Endodermal cell (in vitro differentiated cells): ENCODE measurements at regions not wholly inside any gene's neighbourhood (a gene's known extent, or its start where the extent isn't known, plus 50 kb on each side); places are given as distances from the start of the nearest gene placed in this dataset.

Experiments
- DNase-seq: peaks from one replicate; pipeline ENCODE4 v3.0.0-alpha.2; 2017
- H3K27ac ChIP-seq: 2 replicates; pipeline ENCODE4 v1.5.1; 2013; ENCODE audit warnings: mild to moderate bottlenecking, low read depth, low read length, moderate library complexity
- H3K27me3 ChIP-seq: 2 replicates; pipeline ENCODE4 v1.6.1; 2013; ENCODE audit warnings: mild to moderate bottlenecking, low read length, moderate library complexity; ENCODE audit not compliant: insufficient read depth, control insufficient read depth, poor library complexity, severe bottlenecking
- H3K36me3 ChIP-seq: 2 replicates; pipeline ENCODE4 v1.7.0; 2013; ENCODE audit warnings: mild to moderate bottlenecking, low read length, moderate library complexity; ENCODE audit not compliant: control insufficient read depth, insufficient read depth
- H3K4me1 ChIP-seq: one replicate; pipeline ENCODE4 v1.7.0; 2013; ENCODE audit warnings: low read length; ENCODE audit not compliant: control insufficient read depth, insufficient read depth
- H3K4me3 ChIP-seq: 2 replicates; pipeline ENCODE4 v1.5.1; 2013; ENCODE audit warnings: mild to moderate bottlenecking, low read length, moderate library complexity
- H3K9ac ChIP-seq: 2 replicates; pipeline ENCODE4 v1.6.1; 2013; ENCODE audit warnings: mild to moderate bottlenecking, low read length, moderate library complexity; ENCODE audit not compliant: poor library complexity, severe bottlenecking; ENCODE audit errors: extremely low read depth
- H3K9me3 ChIP-seq: 2 replicates; pipeline ENCODE4 v1.6.1; 2013; ENCODE audit warnings: mild to moderate bottlenecking, low read length, moderate library complexity; ENCODE audit not compliant: control insufficient read depth
- H3K27ac Mint-ChIP-seq: 2 replicates; pipeline ENCODE4 v1.8.0; 2020; ENCODE audit warnings: mixed read lengths
- H3K27me3 Mint-ChIP-seq: 2 replicates; pipeline ENCODE4 v1.8.0; 2021; ENCODE audit warnings: mild to moderate bottlenecking, mixed read lengths; ENCODE audit not compliant: insufficient read depth
- H3K36me3 Mint-ChIP-seq: 2 replicates; pipeline ENCODE4 v1.8.0; 2020; ENCODE audit warnings: low read depth, mixed read lengths
- H3K4me1 Mint-ChIP-seq: 2 replicates; pipeline ENCODE4 v1.8.0; 2020; ENCODE audit warnings: mixed read lengths
- H3K4me3 Mint-ChIP-seq: 2 replicates; pipeline ENCODE4 v1.8.0; 2020; ENCODE audit warnings: mild to moderate bottlenecking, moderate library complexity, mixed read lengths
- H3K9me3 Mint-ChIP-seq: 2 replicates; pipeline ENCODE4 v1.8.0; 2020; ENCODE audit warnings: mild to moderate bottlenecking, mixed read lengths
- WGBS, 2 experiments: methylation state at CpG; one replicate each; pipeline versions ENCODE4 v1.1.5 to v1.1.7; 2013; ENCODE audit warnings: missing lambda C conversion rate in 2 of 2, mixed read lengths in 1 of 2; ENCODE audit not compliant: insufficient coverage in 1 of 2, insufficient read length in 1 of 2; 5-methylcytosine and 5-hydroxymethylcytosine counted together
- TF ChIP-seq, protein P1 (sequence below): fragments of 200-600 bp; sonication (generic); conservative IDR thresholded peaks from 2 replicates; pipeline ENCODE4 v1.5.0; 2021; ENCODE audit warnings: antibody characterized with exemption, mild to moderate bottlenecking

DNA sequence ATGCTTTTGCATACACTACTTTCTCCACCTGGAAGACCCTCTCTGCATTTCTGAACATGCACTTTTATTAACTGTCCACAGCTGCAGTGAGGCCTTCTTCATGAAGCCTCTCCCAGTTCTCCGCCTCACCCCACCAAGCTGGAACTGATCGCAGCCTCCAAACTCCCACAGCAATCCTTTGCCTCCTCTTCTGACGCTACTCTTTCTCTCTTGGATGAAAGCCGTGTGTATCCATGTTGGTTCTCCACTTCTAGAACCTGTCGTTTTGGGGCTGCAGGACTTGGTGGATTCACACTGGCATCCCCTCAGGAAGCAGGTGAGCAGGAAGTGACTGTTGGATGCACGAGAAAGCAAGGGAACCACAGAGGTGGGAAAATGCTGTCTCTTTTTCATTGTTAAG, 288.6 kb downstream of the MYCN start:
- Mint-ChIP-seq H3K9me3 (no peaks in the 10 kb centered on the region), H3K4me1 (peaks cover 4% of the 10 kb centered on the region), H3K27ac (no peak overlapping the region), H3K27me3 (no peaks in the 10 kb centered on the region), H3K36me3 (no peaks in the 10 kb centered on the region), H3K4me3 (no peak overlapping the region)
- Histone ChIP-seq H3K4me1 (no peaks in the 10 kb centered on the region), H3K9ac (no peak overlapping the region), H3K9me3 (no peaks in the 10 kb centered on the region), H3K4me3 (no peak overlapping the region), H3K36me3 (no peaks in the 10 kb centered on the region), H3K27ac (no peak overlapping the region), H3K27me3 (no peaks in the 10 kb centered on the region)
- TF ChIP-seq, protein P1, sequence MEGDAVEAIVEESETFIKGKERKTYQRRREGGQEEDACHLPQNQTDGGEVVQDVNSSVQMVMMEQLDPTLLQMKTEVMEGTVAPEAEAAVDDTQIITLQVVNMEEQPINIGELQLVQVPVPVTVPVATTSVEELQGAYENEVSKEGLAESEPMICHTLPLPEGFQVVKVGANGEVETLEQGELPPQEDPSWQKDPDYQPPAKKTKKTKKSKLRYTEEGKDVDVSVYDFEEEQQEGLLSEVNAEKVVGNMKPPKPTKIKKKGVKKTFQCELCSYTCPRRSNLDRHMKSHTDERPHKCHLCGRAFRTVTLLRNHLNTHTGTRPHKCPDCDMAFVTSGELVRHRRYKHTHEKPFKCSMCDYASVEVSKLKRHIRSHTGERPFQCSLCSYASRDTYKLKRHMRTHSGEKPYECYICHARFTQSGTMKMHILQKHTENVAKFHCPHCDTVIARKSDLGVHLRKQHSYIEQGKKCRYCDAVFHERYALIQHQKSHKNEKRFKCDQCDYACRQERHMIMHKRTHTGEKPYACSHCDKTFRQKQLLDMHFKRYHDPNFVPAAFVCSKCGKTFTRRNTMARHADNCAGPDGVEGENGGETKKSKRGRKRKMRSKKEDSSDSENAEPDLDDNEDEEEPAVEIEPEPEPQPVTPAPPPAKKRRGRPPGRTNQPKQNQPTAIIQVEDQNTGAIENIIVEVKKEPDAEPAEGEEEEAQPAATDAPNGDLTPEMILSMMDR = no peak
- no peak for DNase-seq
- WGBS, 2 experiments = 88% methylated on average over 4 to 6 of the region's 6 CpGs

DNA sequence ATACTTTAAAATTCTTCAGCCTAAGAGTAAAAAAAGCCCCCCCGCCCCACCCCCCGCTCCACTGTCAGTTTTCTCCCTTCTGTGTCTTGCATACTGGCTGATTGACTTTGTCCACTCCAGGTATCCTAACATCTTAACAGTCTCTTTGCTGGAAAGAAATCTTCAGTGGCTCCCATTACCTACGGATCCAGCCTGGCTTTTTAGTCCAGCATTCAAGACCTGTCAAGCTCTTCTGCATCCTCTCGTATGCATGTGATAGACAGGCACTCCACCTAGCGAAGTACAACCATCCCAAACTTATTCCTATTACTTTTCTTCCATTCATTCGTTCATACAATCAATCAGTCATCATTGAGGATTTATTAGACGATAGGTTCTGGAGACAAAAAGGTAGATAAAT, 288.1 kb downstream of the MYCN start:
- H3K27me3 ChIP-seq = no peaks in the 10 kb centered on the region
- H3K4me3 Mint-ChIP-seq = no peak overlapping the region

DNA sequence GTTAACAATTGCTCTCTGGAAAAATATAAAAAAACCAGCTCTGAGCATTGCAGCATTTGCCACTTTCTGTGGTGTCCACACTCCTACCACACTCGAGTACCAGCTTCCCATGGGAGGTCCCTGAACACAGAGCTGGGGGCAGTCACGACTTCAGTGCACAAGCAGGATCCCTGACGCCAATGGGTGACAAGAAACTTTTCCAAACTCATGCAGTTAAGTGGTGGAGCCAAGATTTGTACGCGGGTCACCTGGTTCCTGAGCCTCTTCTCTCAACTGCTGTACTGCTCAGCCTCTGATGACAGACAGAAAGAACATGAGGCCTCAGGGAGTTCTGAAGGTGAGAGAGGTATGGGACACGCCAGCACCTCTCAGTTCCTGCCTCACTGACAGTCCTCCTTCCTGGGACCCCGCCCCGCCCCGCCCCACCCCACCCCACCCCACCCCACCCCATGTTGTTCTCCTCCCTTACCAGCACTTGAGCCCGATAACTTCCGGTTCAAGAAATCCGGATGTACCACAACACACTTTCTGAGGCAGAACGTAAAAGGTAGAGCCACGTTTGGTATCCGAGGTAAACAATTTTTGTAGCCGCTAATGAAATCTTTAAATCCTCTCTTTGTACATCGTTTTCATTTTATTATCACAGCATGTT, 287.6 kb downstream of the MYCN start:
- Histone ChIP-seq H3K9me3 (no peaks in the 10 kb centered on the region), H3K4me1 (no peaks in the 10 kb centered on the region), H3K4me3 (no peak overlapping the region), H3K36me3 (no peaks in the 10 kb centered on the region), H3K27ac (no peak overlapping the region), H3K9ac (no peak overlapping the region), H3K27me3 (no peaks in the 10 kb centered on the region)
- H3K36me3 Mint-ChIP-seq = no peaks in the 10 kb centered on the region
- H3K27me3 Mint-ChIP-seq = no peaks in the 10 kb centered on the region
- peaks cover 10% of the 10 kb centered on the region for H3K4me1 Mint-ChIP-seq
- no peaks in the 10 kb centered on the region for H3K9me3 Mint-ChIP-seq
- H3K4me3 Mint-ChIP-seq = no peak overlapping the region
- 87 to 95% methylated on average over 10 to 13 of the region's 17 CpGs for WGBS, 2 experiments
- TF ChIP-seq, protein P1 = no peak
- H3K27ac Mint-ChIP-seq = no peak overlapping the region
- no peak for DNase-seq

More for the DNA sequence above, 288.1 kb downstream of the MYCN start:
- WGBS, 2 experiments = 91 to 93% methylated on average over 5 to 7 of the region's 7 CpGs
- H3K9me3 ChIP-seq = no peaks in the 10 kb centered on the region
- TF ChIP-seq, protein P1 = no peak
- peaks cover 7% of the 10 kb centered on the region for H3K4me1 Mint-ChIP-seq
- no peaks in the 10 kb centered on the region for H3K36me3 ChIP-seq
- H3K9ac ChIP-seq = no peak overlapping the region
- H3K27me3 Mint-ChIP-seq = no peaks in the 10 kb centered on the region
- H3K4me1 ChIP-seq = no peaks in the 10 kb centered on the region
- DNase-seq = no peak
- no peak overlapping the region for H3K27ac Mint-ChIP-seq
- H3K9me3 Mint-ChIP-seq = no peaks in the 10 kb centered on the region
- no peak overlapping the region for H3K27ac ChIP-seq
- H3K36me3 Mint-ChIP-seq = no peaks in the 10 kb centered on the region
- H3K4me3 ChIP-seq = no peak overlapping the region
